Bone marrow (tissue), 2 donors: ENCODE measurements at regions not wholly inside any gene's neighbourhood (a gene's known extent, or its start where the extent isn't known, plus 50 kb on each side); places are given as distances from the start of the nearest gene placed in this dataset.
"Not testable (repeated sequence)": the region's sequence is repeated elsewhere in the genome, so short reads cannot be mapped to it uniquely, and the experiment has no call there.

Source experiments
- DNase-seq, 2 donors: peaks; one replicate each; lab custom pipeline; 2025; lab: John Stamatoyannopoulos, UW

DNA sequence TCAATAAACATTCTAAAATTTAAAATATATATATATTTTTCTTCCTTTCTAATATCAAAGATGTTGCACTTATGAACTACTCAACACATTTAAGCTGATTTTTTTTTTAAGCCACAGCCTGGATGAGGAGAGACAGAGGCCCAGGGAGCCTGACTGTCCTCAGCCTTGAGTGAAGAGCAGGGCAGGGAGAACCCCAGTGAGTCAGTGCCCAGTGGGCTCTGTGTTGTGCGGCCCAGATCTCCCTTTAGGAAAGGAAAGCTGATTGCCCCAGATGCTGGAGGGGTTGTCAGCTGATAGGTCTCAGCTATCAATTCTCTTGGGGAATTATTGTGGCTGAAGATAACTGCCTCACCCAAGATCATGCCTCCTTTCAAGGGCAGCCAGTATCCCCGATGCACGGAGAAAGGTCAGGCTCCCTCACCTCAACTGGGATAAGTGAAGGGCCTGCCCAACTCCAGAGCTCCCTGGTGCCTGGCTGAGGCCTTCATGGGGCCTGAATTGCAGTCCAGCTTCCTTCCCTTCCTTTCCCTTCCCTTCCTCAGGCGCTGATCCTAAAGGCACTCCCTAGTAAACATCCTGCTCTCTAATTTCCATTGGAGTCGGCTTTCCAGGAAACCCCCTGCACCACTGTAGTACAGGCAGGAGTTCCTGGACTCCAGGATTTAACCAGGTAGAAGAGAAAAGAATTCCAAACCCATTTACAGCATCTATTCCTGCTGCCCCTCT lies 106.9 kb upstream of the ATL2 start:
- DNase-seq: no peak

DNA sequence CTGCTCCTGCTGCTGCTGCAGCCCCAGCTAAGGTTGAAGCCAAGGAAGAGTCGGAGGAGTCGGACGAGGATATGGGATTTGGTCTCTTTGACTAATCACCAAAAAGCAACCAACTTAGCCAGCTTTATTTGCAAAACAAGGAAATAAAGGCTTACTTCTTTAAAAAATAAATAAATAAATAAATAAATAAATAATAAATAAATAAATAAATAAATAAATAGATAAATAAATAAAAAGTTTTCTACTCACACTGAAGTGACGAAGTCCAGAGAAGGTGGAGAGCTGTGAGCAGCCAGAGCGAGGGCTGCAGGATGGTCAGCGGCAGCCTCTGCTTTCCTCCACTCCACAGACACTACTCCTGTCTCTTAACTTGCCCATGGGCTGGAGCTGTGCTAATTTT lies 105.6 kb upstream of the ATL2 start:
- not testable (repeated sequence) for DNase-seq

GRCh38 chr2:38480617-38481016 lies 103.5 kb upstream of the ATL2 start:
- DNase-seq: no peak

- no peak for DNase-seq
Observed at GRCh38 chr2:38477006-38477405, 99.9 kb upstream of the ATL2 start.

GRCh38 chr2:38475567-38475881 lies 98.5 kb upstream of the ATL2 start:
- DNase-seq: no peak

GRCh38 chr2:38474715-38475566 lies 97.9 kb upstream of the ATL2 start:
- no peak for DNase-seq

GRCh38 chr2:38474021-38474456 lies 97.0 kb upstream of the ATL2 start:
- DNase-seq: no peak

- DNase-seq: no peak
Observed at GRCh38 chr2:38473333-38474005, 96.4 kb upstream of the ATL2 start.

DNA sequence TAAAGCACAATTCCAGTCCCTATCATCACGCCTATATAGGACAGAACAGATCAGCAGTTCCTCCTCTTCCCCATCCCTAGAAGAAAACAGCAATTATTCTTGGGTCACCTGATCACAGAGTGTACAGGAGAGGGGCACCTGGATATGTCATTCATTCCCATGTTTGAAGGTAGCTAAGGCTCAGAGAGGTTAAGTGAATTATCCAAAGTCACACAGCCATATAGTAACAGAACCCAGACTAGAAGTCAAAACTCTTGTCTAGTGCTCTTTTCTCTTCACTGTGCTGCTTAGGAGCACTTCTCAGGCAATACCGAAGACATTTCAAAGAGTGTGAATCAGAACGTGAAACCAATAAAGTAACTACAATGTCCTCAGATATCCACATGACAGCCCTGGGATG lies 93.0 kb upstream of the ATL2 start:
- no peak for DNase-seq

GRCh38 chr2:38467768-38468455 lies 90.8 kb upstream of the ATL2 start:
- DNase-seq: no peak

GRCh38 chr2:38466876-38467767 lies 90.0 kb upstream of the ATL2 start:
- no peak for DNase-seq

DNA sequence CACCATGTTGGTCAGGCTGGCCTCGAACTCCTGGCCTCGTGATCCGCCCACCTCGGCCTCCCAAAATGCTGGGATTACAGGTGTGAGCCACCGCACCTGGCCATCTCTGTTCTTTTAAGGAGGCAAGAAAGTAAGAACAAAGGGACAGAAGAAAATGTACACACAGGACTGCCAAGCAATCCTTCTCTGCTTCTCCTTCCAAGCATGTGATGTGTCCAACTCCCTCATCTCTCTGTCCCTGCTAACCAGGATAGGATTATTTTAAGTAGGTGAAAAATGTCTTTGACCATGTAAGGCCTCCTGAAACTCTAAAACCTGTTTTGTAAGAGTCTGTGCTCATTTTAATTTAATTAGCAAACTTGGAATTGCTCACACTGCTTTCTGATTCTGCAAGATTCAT lies 89.3 kb upstream of the ATL2 start:
- DNase-seq: no peak

DNA sequence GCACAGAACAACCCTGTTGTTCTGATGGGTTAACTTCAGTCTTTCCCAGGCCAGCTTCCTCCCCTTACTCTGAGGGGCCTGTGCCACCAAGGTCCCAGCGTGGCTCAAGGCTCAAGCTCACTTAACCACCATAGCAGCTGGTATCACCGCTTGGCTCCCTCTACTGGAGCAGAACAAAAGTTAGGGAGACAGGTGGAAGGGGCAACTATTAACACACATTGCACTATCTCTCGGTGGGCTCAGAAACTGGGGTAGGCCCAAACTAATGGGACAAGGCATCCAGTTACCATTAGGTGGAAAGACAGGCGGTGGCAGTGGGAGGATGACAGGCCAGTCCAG lies 88.7 kb upstream of the ATL2 start:
- no peak for DNase-seq

GRCh38 chr2:38464971-38465788 lies 88.1 kb upstream of the ATL2 start:
- DNase-seq: no peak

GRCh38 chr2:38463752-38464151 lies 86.7 kb upstream of the ATL2 start:
- no peak for DNase-seq

DNA sequence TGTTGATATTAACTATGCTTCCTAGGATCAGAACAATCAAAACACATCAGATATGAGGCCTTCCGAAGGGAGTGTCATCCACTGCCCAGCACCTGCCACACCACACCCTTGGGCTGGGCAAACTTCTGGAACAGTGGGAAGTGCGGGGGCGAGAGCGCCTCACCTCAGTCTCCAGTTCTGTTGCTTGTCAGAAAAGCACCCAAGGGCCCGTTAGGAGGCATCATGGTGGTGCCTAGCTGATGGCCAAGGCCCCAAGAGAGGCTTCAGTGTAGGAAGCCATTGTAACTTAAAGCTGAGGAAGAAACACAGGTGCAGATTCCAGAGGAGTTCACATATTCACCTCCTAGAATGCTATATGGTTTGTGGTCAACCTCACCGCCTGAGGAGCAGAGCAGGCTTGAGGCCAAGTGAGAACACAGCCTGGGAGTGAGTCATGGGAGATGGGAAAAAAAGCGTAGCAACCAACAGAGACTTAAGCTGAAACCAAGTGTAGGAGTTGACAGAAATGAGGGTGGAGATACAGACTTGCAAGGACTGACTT lies 85.1 kb upstream of the ATL2 start:
- no peak for DNase-seq

DNA sequence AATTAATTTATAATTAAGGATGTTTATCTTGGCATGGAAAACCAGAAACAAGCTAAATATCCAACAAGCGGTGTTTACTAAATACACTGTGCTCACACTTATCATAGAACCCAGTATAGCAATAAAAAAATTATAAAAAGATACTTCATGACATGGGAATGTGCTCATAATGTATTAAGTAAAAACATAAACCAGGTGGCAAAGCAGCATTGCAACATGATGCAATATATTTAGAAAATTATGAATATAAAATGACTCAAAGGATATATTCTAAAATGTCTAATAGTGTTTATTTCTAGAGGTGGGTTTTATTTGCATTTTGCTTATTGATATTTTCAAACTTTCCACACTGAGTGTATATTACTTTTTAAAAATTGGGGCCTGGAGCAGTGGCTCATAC lies 84.4 kb upstream of the ATL2 start:
- DNase-seq: no peak

DNA sequence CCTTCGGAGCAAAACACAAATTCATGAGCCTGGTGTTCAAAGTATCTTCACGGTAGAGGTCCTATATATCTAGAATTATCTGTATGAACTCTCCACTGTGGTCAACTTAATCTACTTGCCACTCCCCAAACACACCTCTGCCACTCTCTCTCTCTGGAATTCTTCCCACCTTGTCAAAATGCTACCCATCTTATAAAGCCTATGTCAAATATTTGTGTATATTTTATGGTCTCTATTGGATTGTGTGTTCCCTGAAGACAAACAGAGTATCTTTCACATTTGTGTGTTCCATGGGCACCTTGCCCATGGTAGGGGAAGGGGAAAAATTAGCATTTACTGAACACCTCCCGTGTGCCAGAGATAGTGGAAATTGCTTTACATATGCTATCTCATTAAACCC lies 83.2 kb upstream of the ATL2 start:
- DNase-seq: no peak

- no peak for DNase-seq
Observed at GRCh38 chr2:38454081-38454480, 77.0 kb upstream of the ATL2 start.

DNA sequence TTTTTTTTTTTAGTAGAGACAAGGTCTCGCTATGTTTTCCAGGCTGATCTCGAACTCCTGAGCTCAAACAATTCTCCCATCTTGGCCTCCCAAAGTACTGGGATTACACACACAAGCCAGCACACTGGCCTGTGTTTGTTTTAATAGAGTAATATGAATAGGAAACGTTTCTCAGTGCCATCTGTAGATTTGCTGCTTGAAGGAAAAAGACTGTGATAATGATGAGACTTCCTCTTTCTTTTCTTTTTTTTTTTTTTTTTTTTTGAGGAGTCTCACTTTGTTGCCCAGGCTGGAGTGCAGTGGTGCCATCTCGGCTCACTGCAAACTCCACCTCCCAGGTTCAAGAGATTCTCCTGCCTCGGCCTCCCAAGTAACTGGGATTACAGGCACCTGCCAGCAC lies 74.7 kb upstream of the ATL2 start:
- not testable (repeated sequence) for DNase-seq
